ENCODE measurements at regions not wholly inside any gene's neighbourhood (a gene's known extent, or its start where the extent isn't known, plus 50 kb on each side); places are given as distances from the start of the nearest gene placed in this dataset.

- no peak for TF ChIP-seq RNF2 (IDR thresholded peaks at IDR 0.05; ENCODE audit: borderline replicate concordance, low read depth)
- TF ChIP-seq HOXB13 (CRISPR knock-in tag; IDR thresholded peaks at IDR 0.05; ENCODE audit: low read depth), result no peak
- no peak for TF ChIP-seq JUNB (IDR thresholded peaks at IDR 0.05)
- TF ChIP-seq, protein P1, sequence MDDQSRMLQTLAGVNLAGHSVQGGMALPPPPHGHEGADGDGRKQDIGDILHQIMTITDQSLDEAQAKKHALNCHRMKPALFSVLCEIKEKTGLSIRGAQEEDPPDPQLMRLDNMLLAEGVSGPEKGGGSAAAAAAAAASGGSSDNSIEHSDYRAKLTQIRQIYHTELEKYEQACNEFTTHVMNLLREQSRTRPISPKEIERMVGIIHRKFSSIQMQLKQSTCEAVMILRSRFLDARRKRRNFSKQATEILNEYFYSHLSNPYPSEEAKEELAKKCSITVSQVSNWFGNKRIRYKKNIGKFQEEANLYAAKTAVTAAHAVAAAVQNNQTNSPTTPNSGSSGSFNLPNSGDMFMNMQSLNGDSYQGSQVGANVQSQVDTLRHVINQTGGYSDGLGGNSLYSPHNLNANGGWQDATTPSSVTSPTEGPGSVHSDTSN (IDR thresholded peaks at IDR 0.05), result no peak
- no peak for TF ChIP-seq POLR2A (IDR thresholded peaks at IDR 0.05; ENCODE audit: low read length)
- no peak for TF ChIP-seq KDM1A (IDR thresholded peaks at IDR 0.05; ENCODE audit: low read depth)
- TF ChIP-seq ATOH8 (CRISPR knock-in tag; IDR thresholded peaks at IDR 0.05; ENCODE audit: low read depth), result no peak
- TF ChIP-seq GATA3 (IDR thresholded peaks at IDR 0.05; ENCODE audit: borderline replicate concordance), result no peak
- no peak for TF ChIP-seq FOSB (CRISPR knock-in tag; IDR thresholded peaks at IDR 0.05)
- TF ChIP-seq MAFK (IDR thresholded peaks at IDR 0.05; ENCODE audit: partially characterized antibody), result no peak
- no peak for TF ChIP-seq FOXS1 (CRISPR knock-in tag; IDR thresholded peaks at IDR 0.05)
- TF ChIP-seq KDM5A (IDR thresholded peaks at IDR 0.05), result no peak
- TF ChIP-seq CEBPB (IDR thresholded peaks at IDR 0.05), result no peak
- no peak for TF ChIP-seq RFX5 (IDR thresholded peaks at IDR 0.05)
- TF ChIP-seq TP53 (CRISPR knock-in tag; IDR thresholded peaks at IDR 0.05), result no peak
- TF ChIP-seq NFE2L2 (conservative IDR thresholded peaks at IDR 0.05; ENCODE audit: low read length), result no peak
- no peak for TF ChIP-seq EHF (CRISPR knock-in tag; IDR thresholded peaks at IDR 0.05)
- ATAC-seq (no peak), FAIRE-seq (no peak), DNase-seq (ENCODE audit: low read depth in 1 of 2, low spot score in 1 of 2) (no peak)
- WGBS (ENCODE audit: missing lambda C conversion rate), result 17% methylated on average over 3 of the region's 3 CpGs
- Histone ChIP-seq H3K4me1 (no peaks in the 10 kb centered on the region), H3K4me2 (no peak overlapping the region), H3K9me3 (peaks cover 4% of the 10 kb centered on the region; the same call in 2 of the 3 replicates), H3K27ac (no peak overlapping the region), H3K4me3 (no peak overlapping the region)
- CTCF ChIA-PET, result interaction anchor here (1.0 kb wide), 1 partner anchor 9 kb away, joined by 3 read pairs; no protein-coding TSS in a partner anchor
- POLR2A ChIA-PET, result no interaction called here
Observed at GRCh38 chr10:43888586-43888985, 239.9 kb upstream of the ZNF32 start.

DNA sequence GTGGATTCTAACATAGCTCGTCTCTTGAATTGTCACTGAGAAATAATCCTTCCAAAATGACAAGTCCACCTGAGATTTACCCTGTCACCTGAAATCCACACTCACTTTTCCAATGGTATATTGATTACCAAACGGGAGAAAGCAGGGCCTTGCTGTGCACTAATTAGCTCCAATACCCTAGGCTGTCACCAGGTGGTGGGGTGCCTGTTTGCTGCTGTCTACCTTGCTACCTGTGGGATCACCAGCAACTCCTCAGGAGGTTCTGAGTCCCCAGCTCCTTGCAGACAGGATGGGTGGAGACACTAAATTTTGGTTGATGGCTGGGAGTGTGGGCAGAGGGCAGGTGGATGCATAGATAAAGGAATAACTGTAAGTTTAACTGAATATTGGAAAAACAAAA lies 237.2 kb upstream of the ZNF32 start:
- FAIRE-seq, result no peak
- ChIA-PET POLR2A (no interaction called here), CTCF (interaction anchor here (0.6 to 1.5 kb wide), 3 partner anchors 13 to 422 kb away, joined by 3 to 4 read pairs (median 3); no protein-coding TSS in a partner anchor)
- WGBS (ENCODE audit: missing lambda C conversion rate), result 0% methylated on average over 2 of the region's 2 CpGs
- Histone ChIP-seq H3K27ac (no peak overlapping the region), H3K4me3 (no peak overlapping the region), H3K4me1 (no peaks in the 10 kb centered on the region), H3K4me2 (no peak overlapping the region), H3K9me3 (peaks cover 4% of the 10 kb centered on the region; the same call in 2 of the 3 replicates)
- DNase-seq (ENCODE audit: low read depth in 1 of 2, low spot score in 1 of 2), result no peak
- ATAC-seq, result no peak
- TF ChIP-seq, protein P1 (IDR thresholded peaks at IDR 0.05), result no peak
- TF ChIP-seq EHF (CRISPR knock-in tag; IDR thresholded peaks at IDR 0.05), result no peak
- no peak for TF ChIP-seq ZNF302 (CRISPR knock-in tag; IDR thresholded peaks at IDR 0.05)
- no peak for TF ChIP-seq USF2 (IDR thresholded peaks at IDR 0.05)
- TF ChIP-seq FOSB (CRISPR knock-in tag; IDR thresholded peaks at IDR 0.05), result no peak
- no peak for TF ChIP-seq CHD4 (IDR thresholded peaks at IDR 0.05; ENCODE audit: borderline replicate concordance)
- TF ChIP-seq FOXS1 (CRISPR knock-in tag; IDR thresholded peaks at IDR 0.05), result no peak
- no peak for TF ChIP-seq ESRRA (IDR thresholded peaks at IDR 0.05; ENCODE audit: borderline replicate concordance, low read length)
- no peak for TF ChIP-seq ZC3H11A (IDR thresholded peaks at IDR 0.05)
- TF ChIP-seq HDAC2 (IDR thresholded peaks at IDR 0.05), result no peak
- no peak for TF ChIP-seq MAZ (IDR thresholded peaks at IDR 0.05; ENCODE audit: borderline replicate concordance, low read depth, low read length)
- TF ChIP-seq, protein P2, sequence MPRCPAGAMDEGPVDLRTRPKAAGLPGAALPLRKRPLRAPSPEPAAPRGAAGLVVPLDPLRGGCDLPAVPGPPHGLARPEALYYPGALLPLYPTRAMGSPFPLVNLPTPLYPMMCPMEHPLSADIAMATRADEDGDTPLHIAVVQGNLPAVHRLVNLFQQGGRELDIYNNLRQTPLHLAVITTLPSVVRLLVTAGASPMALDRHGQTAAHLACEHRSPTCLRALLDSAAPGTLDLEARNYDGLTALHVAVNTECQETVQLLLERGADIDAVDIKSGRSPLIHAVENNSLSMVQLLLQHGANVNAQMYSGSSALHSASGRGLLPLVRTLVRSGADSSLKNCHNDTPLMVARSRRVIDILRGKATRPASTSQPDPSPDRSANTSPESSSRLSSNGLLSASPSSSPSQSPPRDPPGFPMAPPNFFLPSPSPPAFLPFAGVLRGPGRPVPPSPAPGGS (IDR thresholded peaks at IDR 0.05), result no peak
- TF ChIP-seq CHD2 (IDR thresholded peaks at IDR 0.05; ENCODE audit: low read length, partially characterized antibody), result no peak
- no peak for TF ChIP-seq RFX5 (IDR thresholded peaks at IDR 0.05)
- TF ChIP-seq HOXA7 (CRISPR knock-in tag; IDR thresholded peaks at IDR 0.05), result no peak
- TF ChIP-seq RCOR1 (IDR thresholded peaks at IDR 0.05; ENCODE audit: low read depth, low read length), result no peak
- TF ChIP-seq NFE2L2 (conservative IDR thresholded peaks at IDR 0.05; ENCODE audit: low read length), result no peak
- TF ChIP-seq EHMT2 (IDR thresholded peaks at IDR 0.05; ENCODE audit: low read depth), result no peak
- no peak for TF ChIP-seq KDM1A (IDR thresholded peaks at IDR 0.05; ENCODE audit: low read depth)
- no peak for TF ChIP-seq KDM5A (IDR thresholded peaks at IDR 0.05)
